GM10266 (cell line): ENCODE measurements at regions not wholly inside any gene's neighbourhood (a gene's known extent, or its start where the extent isn't known, plus 50 kb on each side); places are given as distances from the start of the nearest gene placed in this dataset.

ENCODE experiments used
- DNase-seq: peaks from one replicate; pipeline ENCODE4 v3.0.0; 2012; ENCODE audit errors: extremely low spot score
- TF ChIP-seq, protein P1 (sequence below): IDR thresholded peaks from 2 replicates; pipeline ENCODE4 v1.5.1; 2012; ENCODE audit warnings: mild to moderate bottlenecking, low read depth; ENCODE audit not compliant: control insufficient read depth, insufficient read depth; ENCODE audit errors: missing control alignments

DNA sequence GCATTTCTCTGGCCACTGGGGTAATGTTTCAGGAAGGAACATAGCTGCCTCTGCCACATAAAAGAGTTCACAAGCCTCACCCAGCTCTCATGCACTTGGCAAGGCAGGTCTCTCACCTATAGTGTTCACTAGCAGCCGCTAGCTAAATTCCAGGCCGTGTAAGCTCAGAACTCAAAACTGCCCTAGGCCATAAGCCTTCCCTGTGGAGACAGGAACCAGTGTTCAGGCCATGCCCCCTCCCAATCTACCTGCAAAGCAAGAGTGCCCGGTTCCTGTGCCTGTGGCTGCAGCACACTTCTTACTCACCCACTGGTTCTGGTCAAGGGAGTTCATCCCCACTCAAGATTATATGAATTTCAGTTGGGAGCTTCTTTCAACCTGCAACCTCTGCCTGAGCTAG, 60.7 kb upstream of the ZNF169 start:
- no peak for DNase-seq
- TF ChIP-seq, protein P1, sequence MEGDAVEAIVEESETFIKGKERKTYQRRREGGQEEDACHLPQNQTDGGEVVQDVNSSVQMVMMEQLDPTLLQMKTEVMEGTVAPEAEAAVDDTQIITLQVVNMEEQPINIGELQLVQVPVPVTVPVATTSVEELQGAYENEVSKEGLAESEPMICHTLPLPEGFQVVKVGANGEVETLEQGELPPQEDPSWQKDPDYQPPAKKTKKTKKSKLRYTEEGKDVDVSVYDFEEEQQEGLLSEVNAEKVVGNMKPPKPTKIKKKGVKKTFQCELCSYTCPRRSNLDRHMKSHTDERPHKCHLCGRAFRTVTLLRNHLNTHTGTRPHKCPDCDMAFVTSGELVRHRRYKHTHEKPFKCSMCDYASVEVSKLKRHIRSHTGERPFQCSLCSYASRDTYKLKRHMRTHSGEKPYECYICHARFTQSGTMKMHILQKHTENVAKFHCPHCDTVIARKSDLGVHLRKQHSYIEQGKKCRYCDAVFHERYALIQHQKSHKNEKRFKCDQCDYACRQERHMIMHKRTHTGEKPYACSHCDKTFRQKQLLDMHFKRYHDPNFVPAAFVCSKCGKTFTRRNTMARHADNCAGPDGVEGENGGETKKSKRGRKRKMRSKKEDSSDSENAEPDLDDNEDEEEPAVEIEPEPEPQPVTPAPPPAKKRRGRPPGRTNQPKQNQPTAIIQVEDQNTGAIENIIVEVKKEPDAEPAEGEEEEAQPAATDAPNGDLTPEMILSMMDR, result no peak

DNA sequence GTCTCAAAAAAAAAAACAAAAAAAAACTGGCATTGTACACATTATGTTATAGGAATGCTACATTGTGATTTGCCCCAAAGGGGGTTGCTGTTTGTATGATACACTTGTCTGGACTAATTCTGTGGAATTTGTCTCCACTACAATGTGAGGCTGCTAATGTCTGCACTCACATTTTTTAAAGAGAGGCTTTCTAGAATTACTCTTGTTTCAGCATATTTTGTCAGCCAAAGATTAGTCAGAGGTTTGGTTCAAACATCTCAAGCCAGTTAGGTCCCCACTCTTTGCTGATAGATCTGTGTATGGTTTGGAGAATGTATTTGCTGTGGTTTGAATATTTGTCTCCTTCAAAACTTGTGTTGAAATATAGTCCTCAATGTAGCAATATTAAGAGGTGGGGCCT, 59.3 kb upstream of the ZNF169 start:
- TF ChIP-seq, protein P1, result no peak
- DNase-seq, result no peak

DNA sequence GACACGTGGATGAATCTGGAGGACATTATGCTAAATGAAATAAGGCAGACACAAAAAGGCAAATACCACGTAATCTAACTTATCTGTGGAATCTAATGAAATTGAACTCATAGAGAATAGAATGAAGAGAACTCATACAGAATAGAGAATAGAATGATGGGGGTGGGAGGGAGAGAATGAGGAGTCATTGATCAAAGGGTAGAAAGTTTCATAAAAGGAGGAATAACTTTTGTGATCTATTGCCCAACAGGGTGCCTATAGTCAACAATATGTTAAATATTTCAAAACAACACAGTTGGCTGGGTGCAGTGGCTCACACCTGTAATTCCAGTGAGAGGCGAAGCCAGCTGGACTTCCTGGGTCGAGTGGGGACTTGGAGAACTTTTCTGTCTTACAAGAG, 54.9 kb upstream of the ZNF169 start:
- DNase-seq, result no peak
- TF ChIP-seq, protein P1, result no peak

DNA sequence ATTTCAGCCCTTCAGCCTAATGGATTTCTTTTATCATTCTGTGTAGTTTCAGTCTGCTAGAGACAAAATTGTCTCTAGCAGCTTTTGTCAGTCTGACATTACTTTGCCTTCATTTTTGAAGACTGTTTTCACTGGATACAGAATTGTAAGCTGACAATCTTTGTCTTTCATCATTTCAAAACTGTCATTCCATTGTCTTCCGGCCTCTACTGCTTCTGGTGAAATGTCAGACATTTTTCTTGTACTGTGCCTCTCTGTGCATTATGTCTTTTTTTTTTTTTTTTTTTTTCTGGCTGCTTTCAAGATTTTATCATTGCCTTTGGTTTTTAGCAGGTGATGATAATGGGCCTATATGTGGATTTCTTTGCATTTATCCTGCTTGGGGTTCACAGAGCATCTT, 51.3 kb upstream of the ZNF169 start:
- TF ChIP-seq, protein P1, result no peak
- DNase-seq, result no peak
